Stimulated activated naive CD4-positive, alpha-beta T cell treated with Interleukin-2 at 50 U/mL for 16 hours (primary cell): ENCODE measurements at regions not wholly inside any gene's neighbourhood (a gene's known extent, or its start where the extent isn't known, plus 50 kb on each side); places are given as distances from the start of the nearest gene placed in this dataset.

Experiments
- DNase-seq: peaks from one replicate; lab custom pipeline; 2025; lab: John Stamatoyannopoulos, UW

DNA sequence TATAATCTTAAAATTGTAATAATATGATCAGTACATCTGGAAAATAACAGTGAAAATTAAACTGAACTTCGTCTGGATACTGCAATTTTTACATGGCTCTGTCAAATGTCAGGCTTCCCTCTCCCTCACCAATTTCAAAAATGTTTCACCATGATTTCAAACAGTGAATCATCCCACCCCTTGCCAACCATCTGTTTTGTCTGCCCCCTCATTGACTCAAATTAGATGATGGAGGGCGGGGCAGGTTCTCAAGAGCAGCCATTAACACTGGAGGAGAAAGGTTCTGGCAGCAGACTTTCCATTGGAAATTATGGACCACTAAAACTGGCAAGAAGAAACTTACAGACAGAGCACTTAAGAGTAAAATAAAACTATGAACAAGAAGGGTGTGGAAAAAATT is 1195.7 kb upstream of the ZEB2 start:
- DNase-seq, result no peak

DNA sequence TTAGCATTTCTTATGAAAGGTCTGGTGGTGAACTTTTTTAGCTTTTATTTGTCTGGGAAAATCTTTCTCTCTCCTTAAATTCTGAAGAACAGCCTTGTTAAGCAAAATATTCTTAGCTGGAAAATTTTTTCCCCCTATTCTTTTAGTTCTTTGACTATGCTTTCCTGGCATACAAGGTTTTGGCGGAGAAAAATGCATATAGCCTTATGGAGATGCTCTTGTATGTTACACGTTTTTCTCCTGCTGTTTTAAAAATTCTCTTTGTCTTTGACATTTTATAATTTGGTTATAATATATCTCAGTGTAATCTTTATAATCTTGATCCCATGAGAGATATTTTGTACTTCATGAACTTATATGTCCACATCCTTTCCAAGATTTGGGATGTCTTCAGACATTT is 1190.4 kb upstream of the ZEB2 start:
- no peak for DNase-seq

DNA sequence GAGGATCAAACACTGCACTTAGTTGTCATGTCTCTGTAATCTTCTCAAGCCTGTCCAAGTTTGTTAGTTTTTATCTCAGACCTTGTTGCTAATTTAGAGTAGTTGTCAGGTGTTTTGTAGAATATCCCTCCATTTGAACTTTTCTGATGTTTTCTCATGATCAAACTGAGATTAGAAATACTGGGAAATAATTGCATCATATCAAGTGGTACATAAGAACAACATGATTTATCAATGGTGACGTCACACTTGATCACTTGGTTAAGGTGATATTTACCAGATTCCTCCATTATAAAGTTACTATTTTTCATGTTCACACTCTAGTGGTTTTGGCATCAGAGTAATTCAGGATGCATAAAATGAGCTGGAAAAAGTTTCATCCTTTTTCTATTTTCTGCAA is 1182.4 kb upstream of the ZEB2 start:
- no peak for DNase-seq

DNA sequence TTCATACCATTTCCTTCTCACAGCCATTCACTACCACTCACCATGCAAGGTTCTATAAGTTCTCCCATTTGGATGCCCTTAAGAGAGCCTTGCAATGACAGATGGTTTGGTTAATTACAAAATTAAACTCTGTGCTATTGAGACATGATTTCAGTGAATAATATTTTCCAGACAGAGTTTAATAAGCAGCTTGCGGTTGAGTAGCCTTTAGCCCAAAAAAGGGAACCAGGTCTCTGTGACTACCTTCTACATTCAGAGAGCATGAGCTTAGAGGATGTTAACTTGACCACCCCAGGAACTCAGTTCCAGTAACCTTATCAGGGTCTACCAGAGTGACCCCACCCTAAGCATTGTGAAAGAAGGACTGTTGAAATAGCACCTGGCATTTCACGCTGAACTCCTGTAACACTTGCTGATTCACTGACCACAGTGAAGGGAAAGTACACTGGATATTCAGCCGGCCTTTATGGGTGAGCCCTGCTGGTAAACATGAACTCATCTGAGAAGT is 1173.1 kb upstream of the ZEB2 start:
- no peak for DNase-seq

DNA sequence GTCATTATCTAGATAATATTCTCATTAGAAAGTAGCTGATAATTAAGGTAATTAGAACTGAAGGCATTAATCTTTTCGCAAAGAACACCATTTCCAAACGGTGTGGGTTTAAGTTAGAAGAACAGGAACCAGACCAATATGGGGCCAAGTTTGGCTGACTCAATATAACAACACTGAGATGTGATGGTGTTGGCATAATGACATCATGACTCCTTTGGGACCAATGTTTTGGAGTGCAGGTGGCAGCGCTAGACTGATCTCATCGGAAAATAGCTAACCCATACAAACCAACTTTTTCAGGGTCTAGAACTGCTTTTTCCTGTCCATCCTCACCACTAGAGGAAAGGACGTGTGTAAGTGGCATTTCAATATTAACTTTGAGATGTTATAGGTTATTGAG is 1171.7 kb upstream of the ZEB2 start:
- no peak for DNase-seq

DNA sequence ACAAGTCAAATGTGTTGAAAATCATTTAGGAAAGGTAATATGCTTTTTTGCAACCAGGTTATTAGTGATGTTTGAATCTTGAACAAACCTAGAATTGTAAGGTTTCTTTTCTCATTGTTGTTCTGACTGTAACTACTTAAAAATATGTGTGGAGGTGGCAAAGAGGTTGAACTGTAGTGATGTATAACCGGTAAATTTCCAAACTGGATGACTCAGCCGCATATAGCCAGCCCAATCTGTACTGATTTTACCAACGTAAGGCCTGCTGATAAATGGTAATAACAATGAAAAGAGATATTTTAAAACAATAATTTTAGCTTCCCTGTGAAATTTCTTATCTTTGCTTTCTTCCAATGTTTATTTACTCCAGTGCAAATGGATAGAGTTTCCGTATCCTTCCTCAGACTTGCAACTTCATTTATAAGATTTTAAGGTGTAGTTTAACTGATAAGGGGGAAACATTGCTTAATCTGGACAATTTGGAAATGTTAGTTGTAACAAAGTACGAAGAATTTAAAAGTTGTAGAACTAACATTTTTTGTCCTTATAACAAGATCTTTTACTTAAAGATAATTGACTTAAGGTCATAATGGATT is 1170.4 kb upstream of the ZEB2 start:
- DNase-seq, result no peak

DNA sequence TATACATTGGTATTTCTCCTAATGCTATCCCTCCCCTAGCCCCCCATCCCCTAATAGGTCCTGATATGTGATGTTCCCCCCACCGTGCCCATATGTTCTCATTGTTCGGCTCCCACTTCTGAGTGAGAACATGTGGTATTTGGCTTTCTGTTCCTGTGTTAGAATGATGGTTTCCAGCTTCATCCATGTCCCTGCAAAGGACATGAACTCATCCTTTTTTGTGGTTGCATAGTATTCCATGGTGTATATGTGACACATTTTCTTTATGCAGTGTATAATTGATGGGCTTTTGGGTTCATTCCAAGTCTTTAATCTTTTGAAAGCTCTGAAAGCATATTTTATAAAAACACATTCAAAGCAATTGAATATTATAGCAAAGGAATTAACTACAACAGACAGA is 1169.4 kb upstream of the ZEB2 start:
- DNase-seq, result no peak

DNA sequence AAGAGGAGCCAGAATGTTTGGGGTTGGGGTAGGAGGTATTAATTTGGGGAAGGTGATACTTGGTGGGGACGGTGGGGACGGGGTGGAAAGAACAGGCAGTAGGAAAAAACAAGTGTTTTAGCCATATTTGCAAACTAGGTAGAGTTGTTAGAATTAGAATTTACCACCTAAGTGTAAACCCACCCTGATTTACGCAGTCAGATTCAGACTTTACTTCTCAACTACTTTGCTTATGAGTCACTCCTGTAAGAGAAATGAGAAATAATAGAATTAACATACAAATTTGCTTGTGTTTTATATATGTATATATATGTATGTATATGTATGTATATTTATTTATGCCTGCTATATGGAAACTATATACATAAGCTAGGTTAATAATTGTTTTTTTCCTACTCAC is 1168.2 kb upstream of the ZEB2 start:
- DNase-seq, result no peak

DNA sequence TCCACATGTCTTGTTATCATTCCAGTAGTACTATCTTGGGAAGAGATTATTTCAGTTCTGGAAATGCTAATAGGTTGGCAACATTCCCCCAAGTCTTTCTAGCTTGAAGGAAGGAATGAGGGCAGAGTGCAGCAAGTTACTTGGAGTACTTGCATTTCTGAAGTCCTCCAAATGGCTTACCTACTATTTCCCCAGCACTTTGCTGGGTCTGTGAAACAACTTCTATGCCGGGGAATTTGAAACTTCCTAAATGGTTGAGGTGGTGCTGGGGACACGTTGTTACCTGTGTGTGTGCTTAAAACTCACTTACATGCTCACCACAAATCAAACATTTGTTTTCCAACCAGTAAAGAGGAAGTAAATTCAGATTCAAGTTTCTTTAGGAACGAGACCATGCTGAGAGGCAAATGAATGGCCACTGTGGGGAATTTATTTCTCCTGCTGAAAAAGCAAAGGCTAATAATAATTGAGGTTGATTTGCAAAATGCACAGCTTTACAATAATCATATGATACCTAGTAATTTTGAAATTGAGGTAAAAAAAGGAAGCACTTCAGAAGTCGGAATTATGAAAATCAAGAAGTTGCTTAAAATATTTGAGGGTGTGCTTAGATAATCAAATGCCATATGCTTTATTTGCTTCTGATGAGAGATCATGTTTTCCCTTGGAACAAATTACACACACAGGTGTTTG is 1167.7 kb upstream of the ZEB2 start:
- DNase-seq, result no peak

DNA sequence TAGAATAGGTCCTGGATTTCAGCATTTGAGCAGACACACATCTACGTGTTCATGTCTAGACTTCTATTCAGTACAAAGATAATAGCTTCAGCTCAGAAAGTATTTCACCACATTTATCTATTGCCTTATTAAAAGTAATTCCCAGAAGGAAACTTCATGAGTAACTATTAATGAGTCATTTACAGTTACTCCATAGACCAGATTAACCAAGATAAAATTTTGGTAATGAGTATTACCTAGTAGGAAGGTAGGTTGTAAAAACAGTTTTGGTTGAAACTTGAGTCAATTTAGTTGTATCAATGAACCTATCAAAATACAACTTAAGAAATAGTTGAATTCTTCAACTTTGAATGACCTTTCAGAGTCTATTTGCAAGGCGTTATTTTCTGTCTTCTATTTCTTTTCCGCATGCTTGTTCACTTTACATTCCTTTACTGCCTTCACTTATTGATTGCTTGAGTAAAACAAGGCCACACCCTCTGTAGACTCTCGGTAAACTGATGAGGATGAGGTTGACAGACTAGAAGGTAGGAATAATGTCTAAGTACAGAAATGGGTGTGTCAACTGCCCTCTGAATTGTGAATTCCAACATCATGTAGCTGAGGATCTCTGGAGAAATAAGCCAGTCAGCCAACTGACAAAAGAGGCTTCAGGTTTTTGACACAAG is 1165.6 kb upstream of the ZEB2 start:
- no peak for DNase-seq

DNA sequence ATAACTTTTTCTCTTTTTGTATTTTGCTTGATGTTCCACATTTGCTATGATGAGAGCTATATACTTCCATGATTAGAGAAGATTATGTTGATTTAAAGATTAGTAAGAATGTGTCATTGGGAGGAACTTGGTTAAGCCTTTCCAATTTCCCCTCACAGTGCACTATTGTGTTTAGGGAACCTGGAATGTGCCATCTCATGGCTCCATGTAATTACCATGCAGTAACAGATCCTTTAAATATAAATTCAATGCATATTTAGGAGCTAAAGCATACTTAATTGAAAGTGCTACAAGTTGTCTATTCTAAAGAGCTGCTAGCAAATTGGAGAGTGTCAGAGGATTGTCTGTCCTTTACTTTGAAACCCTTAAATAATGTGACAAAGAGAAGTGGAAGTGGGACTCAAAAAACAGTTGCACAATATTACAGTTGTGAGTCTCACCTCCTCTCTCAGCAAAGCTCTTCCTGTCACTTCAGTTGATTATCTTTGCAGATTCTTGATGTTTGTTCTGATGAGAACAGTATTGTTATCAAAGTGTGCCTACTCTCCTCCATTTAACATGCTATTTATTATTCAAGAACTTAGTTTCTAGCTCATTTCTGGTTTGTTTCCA is 1162.7 kb upstream of the ZEB2 start:
- no peak for DNase-seq

DNA sequence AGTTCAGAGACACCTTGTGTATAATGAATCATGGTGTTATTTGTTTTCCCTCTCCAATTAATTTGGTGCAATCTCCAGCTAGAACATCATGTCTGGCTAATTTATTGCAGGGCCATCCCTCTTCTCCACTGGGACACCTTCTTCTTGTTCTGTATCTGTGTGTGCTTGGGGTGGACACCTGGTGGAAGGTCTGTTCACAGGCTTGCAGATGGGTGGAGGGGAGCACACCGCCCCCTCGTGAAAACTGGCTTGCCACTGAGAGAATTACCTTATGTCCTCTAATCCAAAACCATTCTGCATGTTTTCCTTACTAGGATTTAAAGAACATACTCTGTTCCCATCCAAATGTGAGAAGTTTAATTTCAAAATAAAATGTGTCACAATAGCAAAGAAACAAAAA is 1160.4 kb upstream of the ZEB2 start:
- no peak for DNase-seq

DNA sequence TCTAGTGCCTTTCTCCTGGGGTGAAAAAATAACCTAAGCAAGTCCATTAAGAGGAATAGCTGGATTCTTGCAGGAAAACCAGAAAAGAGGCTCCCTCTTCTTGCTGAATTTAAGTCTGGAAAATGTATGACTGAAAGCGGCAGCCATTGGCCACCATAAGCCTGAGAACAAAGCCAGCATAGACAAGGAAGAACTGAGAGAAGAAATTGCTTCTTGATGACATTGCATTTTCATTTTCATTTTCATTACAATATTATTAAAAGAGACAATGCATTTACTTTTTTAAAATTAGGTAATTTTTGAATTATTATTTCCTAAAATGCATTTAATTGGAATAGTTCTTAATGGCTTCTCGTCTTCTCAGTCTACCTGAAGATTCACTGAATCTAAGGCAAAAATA is 1157.5 kb upstream of the ZEB2 start:
- no peak for DNase-seq

DNA sequence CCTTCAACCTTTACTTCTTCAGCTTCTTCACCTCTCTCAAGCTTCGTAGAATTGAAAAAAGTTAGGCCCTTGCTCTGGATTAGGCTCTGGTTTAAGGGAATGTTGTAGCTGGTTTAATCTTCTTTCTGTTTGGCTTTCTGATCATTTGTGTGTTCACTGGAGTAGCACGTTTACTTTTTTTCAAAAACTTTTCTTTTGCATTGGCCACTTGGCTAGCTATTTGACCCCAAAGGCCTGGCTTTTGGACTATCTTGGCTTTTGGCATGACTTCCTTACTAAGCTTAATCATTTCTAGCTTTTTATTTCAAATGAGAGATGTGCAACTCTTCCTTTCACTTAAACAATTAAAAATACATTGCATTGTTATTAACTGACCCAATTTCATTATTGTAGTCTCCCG is 1154.8 kb upstream of the ZEB2 start:
- no peak for DNase-seq

DNA sequence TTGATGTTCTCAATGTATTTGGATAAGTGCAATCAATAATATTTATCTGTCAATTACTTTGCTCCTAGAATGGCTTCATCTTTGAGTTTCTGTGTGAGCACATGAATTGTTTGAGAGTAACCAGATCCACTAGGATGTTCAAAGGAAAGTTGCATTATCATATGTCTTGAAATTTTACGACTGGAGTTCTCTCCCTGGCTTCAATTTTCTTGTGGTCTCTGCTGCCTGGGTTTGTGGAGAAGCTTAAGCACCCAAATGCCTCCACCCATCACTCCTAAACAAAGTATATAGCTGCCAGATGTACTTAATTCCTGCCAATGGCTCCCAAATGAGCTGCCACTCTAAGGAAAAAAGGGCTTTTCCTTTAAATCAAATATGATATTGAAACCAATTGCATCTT is 1149.4 kb upstream of the ZEB2 start:
- DNase-seq, result no peak

DNA sequence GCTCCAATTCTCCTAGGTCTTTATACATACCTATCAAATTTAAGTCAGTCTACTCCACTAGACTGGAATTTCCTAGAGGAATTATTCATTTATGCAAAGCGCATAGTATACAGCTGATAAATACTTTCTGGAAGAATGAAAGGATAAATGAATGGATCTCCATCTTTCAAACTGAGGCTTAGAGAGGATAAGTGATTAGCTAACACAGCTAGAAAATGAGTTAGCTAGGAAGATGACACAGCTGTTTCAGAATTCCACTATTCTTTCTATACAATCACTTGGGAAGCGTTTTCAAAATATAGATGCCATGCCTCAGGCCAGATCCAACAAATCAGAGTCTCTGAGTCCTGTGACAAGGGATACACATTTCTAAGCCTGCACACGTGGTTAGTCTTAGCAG is 1146.6 kb upstream of the ZEB2 start:
- no peak for DNase-seq

DNA sequence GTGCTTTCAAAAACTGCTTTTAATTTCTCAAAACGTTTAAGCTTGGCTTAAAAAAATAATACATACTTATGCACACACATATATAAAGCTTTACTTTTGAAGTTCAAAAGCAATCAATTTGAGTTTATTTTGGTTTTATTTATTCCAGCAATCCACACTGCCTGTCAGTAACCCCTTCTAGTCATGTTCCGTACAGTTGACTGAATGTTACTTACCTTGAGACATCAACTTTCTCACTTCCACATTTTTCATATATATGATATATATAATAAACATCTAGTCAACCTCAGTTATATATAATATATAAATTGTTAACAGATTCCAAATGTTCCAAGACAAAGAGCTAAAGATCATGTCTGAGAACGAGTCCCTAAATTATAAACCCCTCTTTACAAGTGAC is 1137.3 kb upstream of the ZEB2 start:
- DNase-seq, result no peak

DNA sequence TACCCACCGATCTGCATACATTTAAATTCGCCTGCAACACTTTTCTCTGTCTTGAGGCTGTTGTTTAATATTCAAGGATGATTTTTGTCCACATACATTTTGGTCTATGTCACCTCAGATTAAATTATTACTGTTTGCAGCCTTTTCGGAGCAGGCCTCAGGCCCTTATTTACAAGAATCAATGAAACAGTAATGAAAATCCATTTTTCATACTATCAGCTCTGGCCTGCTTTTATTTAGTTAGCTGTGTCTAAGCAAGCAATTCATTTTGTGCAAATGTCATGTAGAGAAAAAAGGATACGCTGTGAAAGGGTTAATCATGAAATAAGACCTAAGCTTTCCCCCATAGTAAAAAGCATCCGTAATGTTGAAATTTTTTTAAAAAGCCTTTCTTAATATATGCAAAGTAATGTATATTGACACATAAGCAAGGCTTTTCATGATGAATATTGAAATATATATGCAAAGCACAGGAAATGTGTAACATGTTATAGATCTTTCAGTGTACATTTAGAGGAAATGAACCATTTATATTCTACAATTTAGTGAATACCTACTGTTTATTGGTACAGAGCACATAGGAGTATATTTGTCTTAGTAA is 1135.3 kb upstream of the ZEB2 start:
- no peak for DNase-seq

DNA sequence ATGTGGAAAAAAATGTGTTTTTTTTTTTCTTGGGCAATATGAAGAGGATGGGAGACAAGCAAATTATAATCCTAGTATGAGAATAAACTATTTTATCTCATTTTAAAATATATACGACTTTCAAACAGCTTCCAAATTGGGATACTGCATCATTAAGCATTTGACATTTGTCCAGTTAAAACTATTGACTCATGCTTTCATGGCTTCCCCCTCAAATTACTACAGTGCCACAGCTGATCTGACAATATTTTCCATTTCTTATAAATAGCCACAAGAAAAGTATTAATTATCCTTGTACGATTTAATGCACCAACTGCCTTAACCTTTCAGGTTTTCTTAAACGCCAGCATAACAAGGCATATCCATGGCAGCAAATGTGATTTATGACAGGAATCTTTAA is 1134.8 kb upstream of the ZEB2 start:
- DNase-seq, result no peak

DNA sequence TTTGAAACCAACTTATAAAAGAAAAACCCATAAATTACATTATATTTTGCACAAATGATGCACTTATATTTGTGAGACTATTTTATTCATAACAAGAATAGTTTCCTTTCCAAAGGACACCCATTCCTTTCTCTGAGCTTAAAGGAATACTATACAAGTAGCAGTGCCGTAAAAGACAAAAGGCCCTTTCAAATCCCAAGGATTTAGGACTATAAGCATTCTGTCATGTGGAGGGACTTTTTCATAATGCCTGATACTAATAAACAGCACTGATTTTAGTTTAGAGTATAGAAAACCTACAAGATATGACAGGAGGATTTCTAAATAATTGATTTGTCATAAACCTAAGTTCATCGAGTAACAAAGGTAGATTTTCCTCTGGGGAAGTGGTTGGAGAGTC is 1134.2 kb upstream of the ZEB2 start:
- no peak for DNase-seq

DNA sequence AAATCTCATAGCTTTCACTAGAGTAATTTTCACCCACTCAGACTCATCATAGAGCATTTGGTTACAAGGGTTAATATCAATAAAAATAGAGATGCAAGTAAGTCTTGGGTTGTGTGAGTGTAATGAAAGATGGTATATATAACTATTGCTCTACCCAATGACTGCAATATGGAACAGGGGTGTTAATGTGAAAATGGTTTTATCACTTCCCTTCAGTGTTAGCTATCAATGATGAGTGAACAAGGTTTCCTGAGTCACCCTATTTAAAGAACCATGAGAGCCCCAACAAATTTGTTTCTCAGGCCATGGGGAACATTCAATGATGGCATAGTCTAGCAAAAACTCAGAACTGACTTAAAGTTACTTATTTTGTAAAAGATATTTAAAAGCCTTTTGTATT is 1133.6 kb upstream of the ZEB2 start:
- DNase-seq, result no peak
